Naive thymus-derived CD4-positive, alpha-beta T cell (primary cell): ENCODE measurements at regions not wholly inside any gene's neighbourhood (a gene's known extent, or its start where the extent isn't known, plus 50 kb on each side); places are given as distances from the start of the nearest gene placed in this dataset.

Experiments used
- ATAC-seq: fragments of 150-1000 bp; cut with Tn5 transposase; 2 replicates; pipeline ENCODE4 v1.10.0; 2021; ENCODE audit warnings: mild to moderate bottlenecking, moderate library complexity
- CTCF ChIA-PET: fragments of 350-600 bp; sonication (Branson Sonifier 250); formaldehyde crosslinking; loops from one replicate; lab custom pipeline; 2021; ENCODE audit warnings: antibody characterized with exemption; lab: Charles Lee
- POLR2A ChIA-PET: fragments of 350-600 bp; sonication (Branson Sonifier 250); formaldehyde crosslinking; loops from one replicate; lab custom pipeline; 2021; ENCODE audit warnings: antibody characterized with exemption, inconsistent platforms; lab: Charles Lee
- DNase-seq, 9 donors: peaks; one replicate each; pipeline versions ENCODE4 v3.0.0 to v3.0.0-alpha.2; 2020 to 2022; ENCODE audit warnings: mixed read lengths in 1 of 9
- H3K27ac ChIP-seq: one replicate; pipeline ENCODE4 v1.7.0; 2013; ENCODE audit warnings: mild to moderate bottlenecking, low read depth, low read length, moderate library complexity
- H3K27me3 ChIP-seq, 2 donors: one replicate each; pipeline ENCODE4 v1.7.0; 2013; ENCODE audit warnings: low read length in 2 of 2, mild to moderate bottlenecking in 2 of 2, moderate library complexity in 2 of 2; ENCODE audit not compliant: control insufficient read depth in 2 of 2, insufficient read depth in 2 of 2
- H3K36me3 ChIP-seq, 3 experiments: 1 replicate in 2 of 3; 2 replicates in 1 of 3; pipeline ENCODE4 v1.7.0; 2013; ENCODE audit warnings: low read length in 3 of 3, mild to moderate bottlenecking in 3 of 3, moderate library complexity in 1 of 3; ENCODE audit not compliant: insufficient read depth in 3 of 3, control insufficient read depth in 2 of 3
- H3K4me1 ChIP-seq, 2 donors: one replicate each; pipeline ENCODE4 v1.7.0; 2013; ENCODE audit warnings: low read length in 2 of 2, mild to moderate bottlenecking in 2 of 2, moderate library complexity in 1 of 2; ENCODE audit not compliant: control insufficient read depth in 2 of 2, insufficient read depth in 2 of 2
- H3K4me3 ChIP-seq: 2 replicates; pipeline ENCODE4 v1.7.0; 2013; ENCODE audit warnings: mild to moderate bottlenecking, low read length
- H3K9me3 ChIP-seq, 3 experiments: 1 replicate in 2 of 3; 2 replicates in 1 of 3; pipeline ENCODE4 v1.7.0; 2013; ENCODE audit warnings: low read length in 3 of 3; ENCODE audit not compliant: control insufficient read depth in 2 of 3
- H3K27ac Mint-ChIP-seq, 9 donors: one replicate each; pipeline ENCODE4 v1.8.0; 2020 to 2022; ENCODE audit warnings: mixed read lengths in 9 of 9, mild to moderate bottlenecking in 8 of 9, moderate library complexity in 5 of 9, inconsistent platforms in 2 of 9
- H3K27me3 Mint-ChIP-seq, 5 donors: one replicate each; pipeline ENCODE4 v1.8.0; 2021 to 2022; ENCODE audit warnings: mixed read lengths in 5 of 5, mild to moderate bottlenecking in 1 of 5
- H3K36me3 Mint-ChIP-seq, 5 donors: one replicate each; pipeline ENCODE4 v1.8.0; 2020 to 2022; ENCODE audit warnings: mixed read lengths in 5 of 5, mild to moderate bottlenecking in 3 of 5, inconsistent platforms in 1 of 5
- H3K4me1 Mint-ChIP-seq, 7 donors: one replicate each; pipeline ENCODE4 v1.8.0; 2020 to 2022; ENCODE audit warnings: mixed read lengths in 7 of 7, mild to moderate bottlenecking in 3 of 7, inconsistent platforms in 1 of 7
- H3K4me3 Mint-ChIP-seq, 10 donors: one replicate each; pipeline ENCODE4 v1.8.0; 2020 to 2022; ENCODE audit warnings: mild to moderate bottlenecking in 10 of 10, mixed read lengths in 10 of 10, moderate library complexity in 6 of 10, inconsistent platforms in 2 of 10
- H3K9me3 Mint-ChIP-seq, 11 donors: one replicate each; pipeline ENCODE4 v1.8.0; 2020 to 2022; ENCODE audit warnings: mixed read lengths in 11 of 11, mild to moderate bottlenecking in 4 of 11, inconsistent platforms in 1 of 11, moderate library complexity in 1 of 11
- intact Hi-C, 2 donors: fragments of 100-400 bp; cut with micrococcal nuclease; formaldehyde crosslinking; loops; one replicate each; pipeline ENCODE4 v1.15.1; 2023

GRCh38 chr4:177671845-177672244 is 229.6 kb upstream of the AGA start:
- no peak overlapping the region for H3K27ac Mint-ChIP-seq
- Histone ChIP-seq H3K36me3 (no peaks in the 10 kb centered on the region), H3K27me3 (no peaks in the 10 kb centered on the region), H3K4me3 (no peak overlapping the region), H3K4me1 (no peaks in the 10 kb centered on the region), H3K9me3 (no peaks in the 10 kb centered on the region), H3K27ac (no peak overlapping the region)
- DNase-seq (no peak), ATAC-seq (no peak)
- no peaks in the 10 kb centered on the region for H3K4me1 Mint-ChIP-seq
- CTCF ChIA-PET = no interaction called here
- POLR2A ChIA-PET = no interaction called here
- no peaks in the 10 kb centered on the region for H3K27me3 Mint-ChIP-seq
- H3K9me3 Mint-ChIP-seq = peaks cover 0 to 2% (median 0%) of the 10 kb centered on the region in 11 donors
- no peaks in the 10 kb centered on the region for H3K36me3 Mint-ChIP-seq
- intact Hi-C loops = no loop called here
- no peak overlapping the region for H3K4me3 Mint-ChIP-seq

GRCh38 chr4:177673985-177674489 is 231.8 kb upstream of the AGA start:
- H3K9me3 Mint-ChIP-seq = peaks cover 0 to 2% (median 0%) of the 10 kb centered on the region in 11 donors
- no peak overlapping the region for H3K4me3 Mint-ChIP-seq
- CTCF ChIA-PET = no interaction called here
- Histone ChIP-seq H3K4me1 (no peaks in the 10 kb centered on the region), H3K9me3 (no peaks in the 10 kb centered on the region), H3K27ac (no peak overlapping the region), H3K36me3 (no peaks in the 10 kb centered on the region), H3K4me3 (no peak overlapping the region), H3K27me3 (no peaks in the 10 kb centered on the region)
- peaks cover 0 to 6% (median 0%) of the 10 kb centered on the region in 5 donors for H3K36me3 Mint-ChIP-seq
- ATAC-seq = no peak
- H3K27me3 Mint-ChIP-seq = no peaks in the 10 kb centered on the region
- H3K4me1 Mint-ChIP-seq = no peaks in the 10 kb centered on the region
- H3K27ac Mint-ChIP-seq = no peak overlapping the region
- DNase-seq = no peak
- intact Hi-C loops = no loop called here
- POLR2A ChIA-PET = no interaction called here

DNA sequence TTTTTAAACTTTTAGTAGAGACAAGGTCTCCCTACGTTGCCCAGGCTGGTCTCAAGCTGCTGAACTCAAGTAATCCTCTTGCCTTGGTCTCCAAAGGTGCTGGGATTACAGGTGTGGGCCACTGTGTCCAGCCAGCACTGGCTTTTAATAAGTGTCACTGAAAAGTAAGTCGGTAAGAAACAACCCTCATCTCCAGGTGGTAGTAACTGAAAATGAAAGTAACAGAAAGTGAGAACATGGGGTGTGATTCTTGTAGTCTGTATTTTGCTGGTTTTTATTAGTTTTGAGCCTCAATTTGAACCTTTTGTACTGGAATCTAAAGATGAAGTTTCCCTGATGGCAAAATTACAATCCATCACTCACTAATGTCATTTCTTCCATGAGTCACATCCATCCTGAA is 238.1 kb upstream of the AGA start:
- Mint-ChIP-seq H3K27me3 (no peaks in the 10 kb centered on the region), H3K36me3 (peaks cover 0 to 8% (median 0%) of the 10 kb centered on the region in 5 donors), H3K4me3 (no peak overlapping the region), H3K4me1 (peaks cover 0 to 4% (median 0%) of the 10 kb centered on the region in 7 donors), H3K9me3 (no peaks in the 10 kb centered on the region), H3K27ac (no peak overlapping the region)
- Histone ChIP-seq H3K27me3 (no peaks in the 10 kb centered on the region), H3K4me1 (no peaks in the 10 kb centered on the region), H3K27ac (no peak overlapping the region), H3K4me3 (no peak overlapping the region), H3K9me3 (no peaks in the 10 kb centered on the region), H3K36me3 (no peaks in the 10 kb centered on the region)
- no peak for ATAC-seq
- intact Hi-C loops = no loop called here
- POLR2A ChIA-PET = no interaction called here
- no peak for DNase-seq
- CTCF ChIA-PET = no interaction called here

- CTCF ChIA-PET = no interaction called here
- Histone ChIP-seq H3K4me3 (no peak overlapping the region), H3K36me3 (no peaks in the 10 kb centered on the region)
Measured at GRCh38 chr4:177681902-177682301, 239.7 kb upstream of the AGA start.

GRCh38 chr4:177687117-177687516 is 244.9 kb upstream of the AGA start:
- H3K36me3 ChIP-seq = no peaks in the 10 kb centered on the region
- no peak overlapping the region for H3K4me3 Mint-ChIP-seq
- DNase-seq (no peak), ATAC-seq (no peak)
- no peaks in the 10 kb centered on the region for H3K9me3 ChIP-seq
- ChIA-PET POLR2A (no interaction called here), CTCF (no interaction called here)
- peaks cover 0 to 7% (median 0%) of the 10 kb centered on the region in 5 donors for H3K27me3 Mint-ChIP-seq
- H3K4me3 ChIP-seq = no peak overlapping the region
- H3K36me3 Mint-ChIP-seq = no peaks in the 10 kb centered on the region
- no peaks in the 10 kb centered on the region for H3K9me3 Mint-ChIP-seq
- intact Hi-C loops = no loop called here
- no peaks in the 10 kb centered on the region for H3K4me1 ChIP-seq
- H3K27me3 ChIP-seq = no peaks in the 10 kb centered on the region
- H3K27ac ChIP-seq = no peak overlapping the region
- no peak overlapping the region for H3K27ac Mint-ChIP-seq
- no peaks in the 10 kb centered on the region for H3K4me1 Mint-ChIP-seq

More at GRCh38 chr4:177681902-177682301, 239.7 kb upstream of the AGA start:
- H3K27ac Mint-ChIP-seq = no peak overlapping the region
- Histone ChIP-seq H3K4me1 (no peaks in the 10 kb centered on the region), H3K9me3 (no peaks in the 10 kb centered on the region), H3K27ac (no peak overlapping the region), H3K27me3 (no peaks in the 10 kb centered on the region)
- DNase-seq = no peak
- no peaks in the 10 kb centered on the region for H3K9me3 Mint-ChIP-seq
- POLR2A ChIA-PET = no interaction called here
- H3K36me3 Mint-ChIP-seq = peaks cover 0 to 8% (median 0%) of the 10 kb centered on the region in 5 donors
- H3K4me1 Mint-ChIP-seq = peaks cover 0 to 4% (median 0%) of the 10 kb centered on the region in 7 donors
- ATAC-seq = no peak
- no peak overlapping the region for H3K4me3 Mint-ChIP-seq
- intact Hi-C loops = no loop called here
- no peaks in the 10 kb centered on the region for H3K27me3 Mint-ChIP-seq

GRCh38 chr4:177692907-177693306 is 250.7 kb upstream of the AGA start:
- no peak overlapping the region for H3K4me3 ChIP-seq
- DNase-seq (no peak), ATAC-seq (no peak)
- Mint-ChIP-seq H3K27ac (no peak overlapping the region), H3K4me3 (no peak overlapping the region), H3K9me3 (no peaks in the 10 kb centered on the region), H3K4me1 (no peaks in the 10 kb centered on the region), H3K36me3 (no peaks in the 10 kb centered on the region), H3K27me3 (peaks cover 0 to 14% (median 0%) of the 10 kb centered on the region in 5 donors)
- no peaks in the 10 kb centered on the region for H3K27me3 ChIP-seq
- no peak overlapping the region for H3K27ac ChIP-seq
- CTCF ChIA-PET = no interaction called here
- POLR2A ChIA-PET = no interaction called here
- H3K4me1 ChIP-seq = no peaks in the 10 kb centered on the region
- no peaks in the 10 kb centered on the region for H3K9me3 ChIP-seq
- no peaks in the 10 kb centered on the region for H3K36me3 ChIP-seq
- intact Hi-C loops = no loop called here

GRCh38 chr4:177696438-177696966 is 254.3 kb upstream of the AGA start:
- no peak for DNase-seq
- H3K9me3 Mint-ChIP-seq = no peaks in the 10 kb centered on the region
- H3K4me3 Mint-ChIP-seq = no peak overlapping the region
- no peaks in the 10 kb centered on the region for H3K27me3 ChIP-seq
- CTCF ChIA-PET = interaction anchor here (0.6 kb wide), 1 partner anchor 10 kb away, joined by 4 read pairs; no protein-coding TSS in a partner anchor
- intact Hi-C loops = no loop called here
- no peaks in the 10 kb centered on the region for H3K36me3 Mint-ChIP-seq
- H3K27me3 Mint-ChIP-seq = peaks cover 0 to 15% (median 5%) of the 10 kb centered on the region in 5 donors
- H3K27ac Mint-ChIP-seq = no peak overlapping the region
- no peaks in the 10 kb centered on the region for H3K36me3 ChIP-seq
- no peak overlapping the region for H3K4me3 ChIP-seq
- POLR2A ChIA-PET = no interaction called here
- no peaks in the 10 kb centered on the region for H3K4me1 Mint-ChIP-seq
- no peaks in the 10 kb centered on the region for H3K4me1 ChIP-seq
- ATAC-seq = no peak
- H3K27ac ChIP-seq = no peak overlapping the region
- H3K9me3 ChIP-seq = no peaks in the 10 kb centered on the region
